Upper lobe of right lung (tissue), 1 donor: ENCODE measurements at regions not wholly inside any gene's neighbourhood (a gene's known extent, or its start where the extent isn't known, plus 50 kb on each side); places are given as distances from the start of the nearest gene placed in this dataset.

Experiments used
- ATAC-seq: fragments of 200-7000 bp; cut with Tn5 transposase; one replicate; pipeline ENCODE4 v1.9.1; 2020; ENCODE audit warnings: mild to moderate bottlenecking, moderate library complexity
- DNase-seq: peaks from one replicate; pipeline ENCODE4 v3.0.0-alpha.2; 2020
- H3K27ac ChIP-seq: fragments of 200-600 bp; one replicate; pipeline ENCODE4 v1.8.0; 2022
- H3K27me3 ChIP-seq: fragments of 200-600 bp; one replicate; pipeline ENCODE4 v1.8.0; 2022; ENCODE audit warnings: mild to moderate bottlenecking
- H3K36me3 ChIP-seq: fragments of 200-600 bp; one replicate; pipeline ENCODE4 v1.8.0; 2022
- H3K4me1 ChIP-seq: fragments of 200-600 bp; one replicate; pipeline ENCODE4 v1.8.0; 2022
- H3K4me3 ChIP-seq: fragments of 200-600 bp; one replicate; pipeline ENCODE4 v1.8.0; 2022; ENCODE audit warnings: mild to moderate bottlenecking
- H3K9me3 ChIP-seq: fragments of 200-600 bp; one replicate; pipeline ENCODE4 v1.8.0; 2022
- CTCF ChIP-seq: fragments of 200-600 bp; IDR thresholded peaks from one replicate; pipeline ENCODE4 v1.8.0; 2022; ENCODE audit warnings: antibody characterized with exemption
- intact Hi-C: fragments of 100-400 bp; cut with DNase I; formaldehyde crosslinking; loops from one replicate; pipeline ENCODE4 v1.11.0; 2022
- donor health status: DM: no; HTN: yes; CAD: no; lungs with severe emphysema.

GRCh38 chr1:56180520-56181190, 398.7 kb downstream of the PLPP3 start:
- DNase-seq (no peak), ATAC-seq (no peak)
- no peaks in the 10 kb centered on the region for H3K4me1 ChIP-seq
- peak overlapping the region; percentile 17 for H3K4me3 ChIP-seq
- TF ChIP-seq CTCF: no peak
- intact Hi-C loops: no loop called here
- H3K36me3 ChIP-seq: no peaks in the 10 kb centered on the region
- H3K9me3 ChIP-seq: no peaks in the 10 kb centered on the region
- no peak overlapping the region for H3K27ac ChIP-seq
- H3K27me3 ChIP-seq: no peaks in the 10 kb centered on the region

- intact Hi-C loops: no loop called here
Measured at GRCh38 chr1:56179543-56179942, 399.8 kb downstream of the PLPP3 start.

GRCh38 chr1:56175211-56175610, 404.2 kb downstream of the PLPP3 start:
- Histone ChIP-seq H3K27ac (no peak overlapping the region), H3K4me3 (no peak overlapping the region), H3K36me3 (no peaks in the 10 kb centered on the region), H3K9me3 (no peaks in the 10 kb centered on the region), H3K27me3 (no peaks in the 10 kb centered on the region), H3K4me1 (no peaks in the 10 kb centered on the region)
- intact Hi-C loops: no loop called here
- ATAC-seq (no peak), DNase-seq (no peak)
- TF ChIP-seq CTCF: no peak

More at GRCh38 chr1:56179543-56179942, 399.8 kb downstream of the PLPP3 start:
- Histone ChIP-seq H3K36me3 (no peaks in the 10 kb centered on the region), H3K9me3 (no peaks in the 10 kb centered on the region), H3K27me3 (no peaks in the 10 kb centered on the region), H3K4me3 (no peak overlapping the region), H3K4me1 (no peaks in the 10 kb centered on the region), H3K27ac (no peak overlapping the region)
- no peak for TF ChIP-seq CTCF
- no peak for DNase-seq
- ATAC-seq: no peak

- DNase-seq: no peak
- no peak for ATAC-seq
- Histone ChIP-seq H3K9me3 (no peaks in the 10 kb centered on the region), H3K27me3 (no peaks in the 10 kb centered on the region), H3K4me3 (no peak overlapping the region), H3K36me3 (no peaks in the 10 kb centered on the region), H3K4me1 (no peaks in the 10 kb centered on the region), H3K27ac (no peak overlapping the region)
- intact Hi-C loops: no loop called here
- TF ChIP-seq CTCF: no peak
Measured at GRCh38 chr1:56174176-56174885, 405.0 kb downstream of the PLPP3 start.

- DNase-seq (no peak), ATAC-seq (no peak)
- TF ChIP-seq CTCF: no peak
- Histone ChIP-seq H3K27me3 (no peaks in the 10 kb centered on the region), H3K4me1 (no peaks in the 10 kb centered on the region), H3K4me3 (no peak overlapping the region), H3K27ac (no peak overlapping the region), H3K9me3 (no peaks in the 10 kb centered on the region), H3K36me3 (no peaks in the 10 kb centered on the region)
- intact Hi-C loops: no loop called here
Measured at GRCh38 chr1:56173736-56174135, 405.6 kb downstream of the PLPP3 start.
